HEK293 (cell line): ENCODE measurements at regions not wholly inside any gene's neighbourhood (a gene's known extent, or its start where the extent isn't known, plus 50 kb on each side); places are given as distances from the start of the nearest gene placed in this dataset.

Experiments used
- YY1 ChIP-seq: fragments of 450-650 bp; formaldehyde crosslinking; IDR thresholded peaks from 2 replicates; pipeline ENCODE4 v1.5.1; 2018; ENCODE audit warnings: missing biosample characterization, missing genetic modification characterization
- TF ChIP-seq, protein P1 (sequence below): fragments of 450-650 bp; formaldehyde crosslinking; IDR thresholded peaks from 2 replicates; pipeline ENCODE4 v1.5.1; 2016; ENCODE audit warnings: missing biosample characterization, missing genetic modification characterization

DNA sequence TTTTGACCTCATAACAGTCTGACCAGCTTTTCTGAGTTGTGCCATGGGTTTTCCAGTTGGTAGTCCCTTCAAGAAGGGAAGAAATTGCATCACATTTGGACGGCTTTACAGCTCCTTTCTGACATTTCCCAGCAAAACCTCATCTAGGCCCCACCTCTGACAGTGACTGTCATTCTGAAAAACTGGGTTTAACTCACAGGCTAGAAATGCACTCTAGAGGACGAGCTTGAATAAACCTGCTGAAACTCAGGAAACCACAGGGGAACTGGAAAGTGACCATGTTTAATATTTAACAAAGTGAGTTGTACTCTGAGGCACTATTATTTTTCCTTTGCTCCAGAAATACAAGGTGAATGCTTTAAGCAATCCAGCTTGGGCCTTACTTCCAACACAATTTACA is 434.3 kb upstream of the RASGEF1B start:
- TF ChIP-seq, protein P1, sequence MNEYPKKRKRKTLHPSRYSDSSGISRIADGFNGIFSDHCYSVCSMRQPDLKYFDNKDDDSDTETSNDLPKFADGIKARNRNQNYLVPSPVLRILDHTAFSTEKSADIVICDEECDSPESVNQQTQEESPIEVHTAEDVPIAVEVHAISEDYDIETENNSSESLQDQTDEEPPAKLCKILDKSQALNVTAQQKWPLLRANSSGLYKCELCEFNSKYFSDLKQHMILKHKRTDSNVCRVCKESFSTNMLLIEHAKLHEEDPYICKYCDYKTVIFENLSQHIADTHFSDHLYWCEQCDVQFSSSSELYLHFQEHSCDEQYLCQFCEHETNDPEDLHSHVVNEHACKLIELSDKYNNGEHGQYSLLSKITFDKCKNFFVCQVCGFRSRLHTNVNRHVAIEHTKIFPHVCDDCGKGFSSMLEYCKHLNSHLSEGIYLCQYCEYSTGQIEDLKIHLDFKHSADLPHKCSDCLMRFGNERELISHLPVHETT = no peak
- no peak for TF ChIP-seq YY1 (tag by site-specific recombination)
